ENCODE measurements at regions not wholly inside any gene's neighbourhood (a gene's known extent, or its start where the extent isn't known, plus 50 kb on each side); places are given as distances from the start of the nearest gene placed in this dataset.

DNA sequence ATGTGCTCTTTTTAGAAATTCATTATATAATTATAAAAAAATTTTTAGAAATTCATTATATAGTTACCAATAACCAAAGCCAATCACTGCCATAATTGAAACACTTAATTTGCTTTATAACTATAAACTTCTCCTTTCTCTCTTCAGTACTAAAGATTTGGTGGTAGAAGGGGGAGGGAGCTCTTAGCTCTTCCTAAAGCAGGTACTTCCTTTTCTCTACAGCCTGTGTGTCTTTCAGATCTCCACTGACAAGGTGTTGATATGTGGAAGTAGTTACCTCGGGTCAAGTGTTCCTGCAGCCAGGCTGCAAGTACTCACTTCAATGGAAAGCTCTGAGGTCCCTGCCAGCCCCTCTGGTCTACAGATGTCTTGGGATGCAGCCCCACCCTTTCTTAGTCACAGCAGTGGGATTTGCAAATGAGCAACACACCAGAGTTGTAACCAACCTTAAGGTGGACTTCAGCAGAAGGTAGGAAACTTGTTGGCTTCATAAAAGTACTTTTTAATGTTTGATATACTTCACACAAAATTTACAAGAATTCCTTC, 690.0 kb downstream of the ARHGAP15 start:
- ATAC-seq (ENCODE audit: low read depth) (peak; percentile 63), DNase-seq (ENCODE audit: low spot score in 2 of 2) (no peak)
- Mint-ChIP-seq H3K4me1 (peaks cover 11% of the 10 kb centered on the region), H3K9me3 (no peaks in the 10 kb centered on the region), H3K27ac (no peak overlapping the region), H3K4me3 (no peak overlapping the region), H3K27me3 (peaks cover 4% of the 10 kb centered on the region), H3K36me3 (no peaks in the 10 kb centered on the region)

Measured in memory B cell (primary cell).